H1 (cell line): ENCODE measurements at regions not wholly inside any gene's neighbourhood (a gene's known extent, or its start where the extent isn't known, plus 50 kb on each side); places are given as distances from the start of the nearest gene placed in this dataset.

Experiments used
- CBX8 ChIP-seq: fragments of 300-800, 300-1000 bp; sonication (generic); IDR thresholded peaks from 2 replicates; pipeline ENCODE4 v1.7.1; 2016; ENCODE audit warnings: low read depth, low read length, borderline replicate concordance
- EGR1 ChIP-seq: IDR thresholded peaks from 2 replicates; pipeline ENCODE4 v1.6.1; 2011; ENCODE audit warnings: low read depth, low read length, borderline replicate concordance
- FOSL1 ChIP-seq: IDR thresholded peaks from 2 replicates; pipeline ENCODE4 v1.6.1; 2011; ENCODE audit warnings: mild to moderate bottlenecking, low read depth, low read length, moderate library complexity; ENCODE audit not compliant: insufficient read depth
- JUND ChIP-seq: IDR thresholded peaks from 2 replicates; pipeline ENCODE4 v1.6.1; 2011; ENCODE audit warnings: mild to moderate bottlenecking, improper control_type of control experiment, low read length
- MAX ChIP-seq: IDR thresholded peaks from 2 replicates; pipeline ENCODE4 v1.6.1; 2012; ENCODE audit warnings: inconsistent platforms
- NRF1 ChIP-seq: IDR thresholded peaks from 2 replicates; pipeline ENCODE4 v1.6.1; 2011; ENCODE audit warnings: mild to moderate bottlenecking, low read depth, low read length, improper control_type of control experiment
- SUZ12 ChIP-seq: fragments of 200-600 bp; sonication (generic); IDR thresholded peaks from 2 replicates; pipeline ENCODE4 v1.6.1; 2012; ENCODE audit warnings: mild to moderate bottlenecking, inconsistent platforms, low read length, moderate library complexity, mixed read lengths
- YY1 ChIP-seq: IDR thresholded peaks from 2 replicates; pipeline ENCODE4 v1.6.1; 2011; ENCODE audit warnings: low read depth, mild to moderate bottlenecking, low read length

DNA sequence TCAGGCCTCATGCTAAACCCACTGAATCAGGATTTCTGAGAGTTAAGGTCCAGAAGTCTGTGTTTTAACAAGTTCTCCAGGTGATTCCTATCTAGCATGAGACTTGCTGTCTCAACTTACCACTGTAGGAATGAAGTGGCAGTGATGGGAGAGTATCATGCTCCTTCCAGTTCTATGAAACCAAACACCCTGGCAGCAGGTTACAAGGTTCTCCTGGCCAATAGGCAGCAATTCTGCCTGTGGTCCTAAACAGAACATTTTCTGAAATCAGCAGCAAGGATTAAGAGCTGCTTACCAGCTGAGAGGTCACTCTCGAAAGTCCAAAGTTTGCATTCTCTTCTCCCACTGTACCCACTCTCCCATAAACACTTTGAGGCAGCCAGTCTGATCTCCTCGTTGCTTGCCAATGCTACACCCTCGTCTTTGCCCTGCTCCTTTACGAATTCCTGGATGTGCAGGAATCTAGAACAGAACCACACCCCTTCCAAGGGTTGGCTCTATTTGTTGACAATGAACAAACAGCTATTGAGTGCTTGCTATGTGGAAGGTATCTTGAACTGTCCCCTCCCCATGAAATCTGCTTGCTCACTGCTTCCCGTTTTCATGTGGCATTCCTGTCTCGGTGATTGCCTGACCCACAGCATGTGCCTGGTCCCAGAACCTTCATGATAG is 100.5 kb downstream of the TMEM174 start (continued):
- TF ChIP-seq JUND = no peak
- TF ChIP-seq CBX8 = no peak
- TF ChIP-seq NRF1 = no peak
- no peak for TF ChIP-seq MAX
- no peak for TF ChIP-seq SUZ12
- TF ChIP-seq FOSL1 = no peak
- no peak for TF ChIP-seq YY1
- TF ChIP-seq EGR1 = no peak
